HG02870 (cell line): ENCODE measurements at regions not wholly inside any gene's neighbourhood (a gene's known extent, or its start where the extent isn't known, plus 50 kb on each side); places are given as distances from the start of the nearest gene placed in this dataset.
"Not testable (repeated sequence)": the region's sequence is repeated elsewhere in the genome, so short reads cannot be mapped to it uniquely, and the experiment has no call there.

Source experiments
- ATAC-seq: cut with Tn5 transposase; IDR thresholded peaks from one replicate; pipeline ENCODE4 v1.9.1; 2021; ENCODE audit warnings: mild to moderate bottlenecking, moderate library complexity; ENCODE audit not compliant: unreplicated experiment

- ATAC-seq, result no peak
Measured at GRCh38 chr4:66225539-66225938, 555.2 kb upstream of the EPHA5 start.

DNA sequence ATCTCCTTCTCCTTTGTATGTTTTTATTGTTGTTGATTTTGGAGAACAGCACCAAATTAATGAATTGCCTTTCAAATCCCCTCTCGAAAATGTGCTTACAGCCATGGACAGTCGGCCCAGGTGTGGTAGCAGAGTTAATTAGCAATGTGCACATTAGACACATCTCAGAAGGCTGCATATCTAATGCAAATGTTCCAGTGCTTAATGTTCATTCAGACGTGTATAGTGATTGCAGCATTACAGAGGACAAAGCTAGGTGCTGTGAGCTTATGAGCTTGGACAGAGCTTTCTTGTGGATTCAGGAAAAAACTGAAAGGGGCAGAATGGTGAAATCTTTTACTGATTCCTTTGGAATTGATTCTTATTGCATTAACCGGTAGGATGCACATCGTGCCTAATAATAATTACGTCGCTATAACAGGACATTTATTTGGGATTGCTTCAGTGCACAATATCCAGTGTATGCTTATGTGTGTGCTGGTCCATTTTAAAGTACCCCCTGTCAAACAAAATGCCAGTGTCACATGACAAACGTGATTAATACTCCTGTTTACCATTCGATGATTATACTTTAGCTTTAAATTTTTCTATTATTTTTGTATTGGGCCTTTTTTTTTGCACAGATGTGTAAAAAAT, 552.9 kb upstream of the EPHA5 start:
- ATAC-seq, result no peak

DNA sequence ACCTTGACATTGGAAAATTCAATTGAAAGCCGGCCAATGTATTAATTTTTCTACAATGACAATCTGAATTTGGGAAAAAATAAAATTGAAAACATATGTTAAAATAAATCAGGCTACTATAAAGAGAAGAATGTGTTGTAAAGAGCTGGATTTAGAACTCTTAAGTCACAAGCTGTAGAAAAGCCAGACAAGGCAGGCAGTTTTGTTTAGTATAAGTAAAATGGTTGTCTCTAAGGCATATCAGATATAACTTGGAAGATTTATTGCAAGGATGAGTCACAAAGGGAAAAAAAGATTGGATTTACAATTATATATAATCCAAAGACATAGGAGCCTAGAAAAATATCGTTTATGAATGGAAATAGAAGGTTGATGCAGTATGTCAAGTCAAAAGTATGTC, 549.1 kb upstream of the EPHA5 start:
- ATAC-seq, result no peak

- no peak for ATAC-seq
Measured at GRCh38 chr4:66216252-66216651, 546.0 kb upstream of the EPHA5 start.

GRCh38 chr4:66212489-66212888, 542.2 kb upstream of the EPHA5 start:
- ATAC-seq, result no peak

DNA sequence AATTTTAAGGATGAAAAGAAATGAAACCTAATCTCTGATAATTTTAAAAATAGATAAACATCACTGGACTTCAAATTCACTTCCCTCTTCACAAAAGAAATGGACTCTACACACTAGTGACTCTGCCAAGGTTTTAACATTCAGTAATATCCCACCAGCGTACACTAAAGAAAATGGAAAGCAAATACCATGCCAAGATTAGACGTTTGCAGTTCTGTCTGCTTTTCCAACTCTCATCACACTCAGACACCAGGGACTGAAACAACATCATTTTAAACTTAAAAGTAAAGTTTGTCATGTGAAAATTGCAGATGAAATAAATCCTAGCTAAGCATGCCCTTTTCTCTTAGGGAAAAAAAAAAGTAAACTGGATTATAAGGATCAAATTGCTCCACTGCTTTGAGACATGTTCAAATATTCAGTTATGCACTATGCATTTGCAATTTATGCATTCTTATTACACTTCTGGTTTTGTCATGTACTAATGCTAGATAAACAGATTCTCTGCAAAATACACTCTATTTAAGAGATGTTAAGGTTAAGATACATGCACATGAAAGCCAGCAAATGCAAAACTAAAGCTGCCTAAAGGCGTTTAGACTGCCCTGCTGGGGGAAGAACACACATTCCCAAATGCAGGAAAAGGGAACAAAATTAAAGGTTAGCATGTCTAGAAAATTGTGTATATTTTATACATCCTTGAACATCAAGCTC, 534.4 kb upstream of the EPHA5 start:
- no peak for ATAC-seq

DNA sequence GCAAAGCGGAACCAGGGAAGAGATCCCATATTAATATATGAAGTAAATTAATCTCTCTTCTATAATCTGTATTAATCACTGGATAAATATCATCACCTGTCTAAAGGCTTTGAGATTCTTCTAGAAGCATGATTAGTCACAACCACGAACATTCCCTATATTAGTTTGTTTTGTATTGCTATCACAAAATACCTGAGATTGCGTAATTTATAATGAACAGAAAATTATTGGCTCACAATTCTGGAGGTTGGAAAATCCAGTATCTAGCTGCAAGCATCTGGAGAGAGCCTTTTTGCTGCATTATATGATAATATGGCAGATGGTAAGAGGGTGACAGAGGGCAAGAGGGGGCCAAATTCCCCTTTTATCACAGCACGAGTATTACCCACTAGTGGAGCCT, 532.6 kb upstream of the EPHA5 start:
- no peak for ATAC-seq

DNA sequence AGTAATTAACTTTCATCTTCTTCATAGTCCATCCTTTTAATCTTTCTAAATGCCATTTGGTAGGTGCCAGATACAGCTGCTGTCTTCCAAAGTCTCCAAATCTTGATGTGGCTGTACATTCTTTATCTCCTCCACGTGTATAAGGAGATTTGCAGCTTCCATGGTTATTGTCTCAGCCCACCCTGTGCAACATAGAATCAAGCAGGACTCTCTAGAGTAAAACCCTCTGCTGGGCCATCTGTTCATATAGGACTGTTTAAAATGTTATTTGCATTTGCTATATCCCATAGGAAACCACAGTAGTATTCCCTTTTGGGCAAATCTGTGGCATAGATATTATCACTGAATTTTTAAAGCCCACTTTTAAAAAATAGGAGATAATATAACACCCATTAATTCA, 527.2 kb upstream of the EPHA5 start:
- ATAC-seq, result no peak

DNA sequence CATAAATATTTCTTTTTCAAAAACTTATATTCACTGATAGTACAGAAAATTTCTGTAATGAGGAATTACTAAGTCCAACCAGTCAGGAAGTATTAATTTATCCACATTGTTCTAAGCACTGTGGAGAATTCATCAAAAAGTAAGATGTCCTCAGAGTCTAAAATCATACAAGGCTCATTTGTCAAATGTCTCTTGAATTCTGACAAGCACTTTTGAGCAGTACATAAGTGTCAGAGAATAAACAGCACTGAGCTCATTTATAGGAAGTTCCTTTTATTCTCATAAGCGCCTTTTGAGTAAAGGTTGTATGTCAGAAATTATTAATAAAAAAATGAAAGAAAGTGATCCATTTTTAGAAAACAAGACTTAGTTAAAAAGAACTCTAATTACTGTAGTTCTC, 523.2 kb upstream of the EPHA5 start:
- ATAC-seq, result no peak

- no peak for ATAC-seq
Measured at GRCh38 chr4:66187175-66187720, 517.0 kb upstream of the EPHA5 start.

- no peak for ATAC-seq
Measured at GRCh38 chr4:66186095-66186494, 515.8 kb upstream of the EPHA5 start.

DNA sequence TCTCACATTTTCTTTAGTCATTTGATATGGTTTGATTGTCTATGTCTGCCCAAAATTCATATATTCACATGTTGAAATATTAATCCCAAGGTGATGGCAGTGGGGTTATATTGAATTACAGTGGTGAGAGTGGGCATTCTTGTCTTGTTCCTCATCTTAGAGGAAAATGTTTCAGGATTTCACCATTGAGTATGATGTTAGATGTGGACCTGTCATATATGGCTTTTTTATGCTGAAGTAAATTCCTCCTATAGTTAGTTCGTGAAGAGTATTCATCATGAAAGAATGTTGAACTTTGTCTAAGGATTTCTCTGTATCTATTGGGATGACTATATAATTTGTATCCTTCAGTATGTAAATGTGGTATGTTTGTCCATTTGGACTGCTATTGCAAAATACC, 512.3 kb upstream of the EPHA5 start:
- no peak for ATAC-seq

- no peak for ATAC-seq
Measured at GRCh38 chr4:66178906-66179305, 508.6 kb upstream of the EPHA5 start.

DNA sequence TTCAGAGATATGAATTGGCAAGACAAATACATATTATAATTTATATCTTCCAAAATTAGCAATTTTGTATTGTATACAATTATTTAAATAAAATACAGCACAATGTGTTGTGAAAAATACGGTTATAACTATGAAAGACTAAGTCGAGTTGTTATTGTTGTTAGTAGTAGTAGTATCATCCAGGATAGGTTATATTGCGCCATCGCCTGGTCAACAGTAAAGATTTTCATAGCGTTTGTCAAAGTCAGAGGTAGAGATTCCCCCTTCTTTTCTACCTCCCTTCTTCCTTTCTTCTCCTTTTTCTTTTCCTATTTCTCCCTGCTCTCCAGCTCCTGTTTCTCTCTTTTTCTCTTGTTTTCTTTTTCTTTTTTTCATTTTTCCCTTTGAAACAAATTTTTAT, 499.1 kb upstream of the EPHA5 start:
- no peak for ATAC-seq

GRCh38 chr4:66164869-66165268, 494.6 kb upstream of the EPHA5 start:
- no peak for ATAC-seq

DNA sequence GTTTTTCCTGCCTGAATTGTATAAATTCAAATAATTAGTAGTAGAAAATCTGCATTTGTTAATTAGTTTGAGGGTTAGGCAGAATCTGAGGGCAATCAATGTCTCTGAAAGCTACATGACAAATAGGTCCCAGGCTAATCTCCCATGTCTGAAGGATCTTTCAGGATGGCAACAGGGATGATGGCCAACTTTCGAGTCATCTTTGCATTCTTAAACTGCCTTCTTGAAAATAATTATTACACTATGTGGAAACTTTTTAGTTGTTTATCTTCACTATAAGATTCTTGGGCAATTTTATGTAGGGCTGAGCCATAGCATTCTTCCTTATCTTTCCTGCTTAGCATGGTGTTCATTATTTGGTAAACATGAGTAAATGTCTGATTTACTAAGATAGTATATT, 490.3 kb upstream of the EPHA5 start:
- ATAC-seq, result no peak

GRCh38 chr4:66157594-66157993, 487.3 kb upstream of the EPHA5 start:
- no peak for ATAC-seq

DNA sequence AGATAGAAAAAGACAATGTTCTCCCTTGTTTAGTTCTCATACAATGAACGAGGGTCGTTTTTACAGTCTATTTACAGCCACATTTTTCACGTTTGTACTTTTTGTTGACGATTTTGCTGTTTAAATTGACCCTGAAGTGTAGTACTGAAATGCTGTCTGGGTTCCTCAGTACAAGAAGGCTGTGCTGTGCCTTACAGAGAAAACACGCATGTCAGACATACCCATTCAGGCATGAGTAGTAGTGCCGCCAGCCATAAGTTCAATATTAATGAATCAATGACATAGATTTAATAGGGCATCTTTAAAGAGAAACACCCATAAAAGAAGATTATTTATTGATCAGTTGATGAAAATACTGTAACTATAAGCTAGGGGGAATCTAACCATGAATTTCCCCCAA, 459.8 kb upstream of the EPHA5 start:
- no peak for ATAC-seq

DNA sequence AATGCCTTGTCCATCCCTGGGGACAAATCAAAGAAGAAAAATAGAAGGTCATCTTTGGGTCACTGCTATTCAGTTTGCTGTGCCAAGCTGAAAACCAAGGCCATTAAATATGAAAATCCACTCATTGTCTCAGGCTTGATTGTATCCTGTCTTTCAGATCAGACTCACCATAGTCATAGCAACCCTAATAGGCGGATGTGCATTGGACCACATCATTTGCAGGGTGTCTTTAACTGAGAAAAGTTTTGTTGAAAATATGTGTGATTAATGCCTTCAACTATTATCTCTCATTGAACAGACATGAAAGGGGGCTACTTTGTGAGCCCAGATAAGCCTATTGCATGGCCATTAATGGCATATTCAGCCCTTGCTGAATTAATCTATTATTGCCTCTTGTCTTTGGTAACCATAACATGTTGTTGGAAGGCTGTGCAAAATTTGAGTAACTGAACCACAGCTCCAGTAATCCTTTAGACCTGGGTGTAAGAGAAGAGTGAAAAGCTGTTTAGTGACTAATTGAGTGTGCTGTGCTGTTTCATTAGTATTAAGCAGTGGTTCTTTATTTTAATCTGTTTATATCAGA, 453.6 kb upstream of the EPHA5 start:
- no peak for ATAC-seq

DNA sequence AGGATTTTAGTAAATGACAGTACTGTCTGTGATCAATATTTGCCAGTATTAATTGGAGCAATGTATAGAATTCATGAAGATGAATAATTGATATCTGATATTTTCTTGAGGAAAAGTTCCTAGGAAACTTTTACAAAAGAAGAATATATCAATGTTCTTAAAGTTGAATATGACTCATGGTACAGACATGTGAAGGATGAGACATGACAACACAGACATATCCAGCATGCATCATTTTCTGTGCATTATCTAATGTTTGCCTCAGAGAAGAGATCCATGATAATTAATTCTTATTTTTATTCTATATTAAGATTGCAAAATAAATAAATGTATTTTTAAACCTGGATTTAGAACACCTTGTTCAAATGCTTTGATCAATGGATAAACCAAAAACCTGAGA, 452.9 kb upstream of the EPHA5 start:
- no peak for ATAC-seq

GRCh38 chr4:66115231-66115630, 444.9 kb upstream of the EPHA5 start:
- ATAC-seq, result not testable (repeated sequence)

GRCh38 chr4:66108898-66109297, 438.6 kb upstream of the EPHA5 start:
- ATAC-seq, result no peak
